ENCODE measurements at regions not wholly inside any gene's neighbourhood (a gene's known extent, or its start where the extent isn't known, plus 50 kb on each side); places are given as distances from the start of the nearest gene placed in this dataset.

- TF ChIP-seq EZH2 (IDR thresholded peaks at IDR 0.05; ENCODE audit: borderline replicate concordance, insufficient read depth, low read depth, low read length, poor library complexity, severe bottlenecking) (no peak), CTCF (IDR thresholded peaks at IDR 0.05) (no peak)
- no peak for ATAC-seq (ENCODE audit: low read depth)
- 100% methylated on average over 2 of the region's 11 CpGs for WGBS (ENCODE audit: insufficient coverage)
- H3K4me1 Mint-ChIP-seq: no peaks in the 10 kb centered on the region
- POLR2A ChIA-PET: no interaction called here
- no peak for DNase-seq
- Histone ChIP-seq H3K9me3 (ENCODE audit: control extremely low read depth in 1 of 3, control insufficient read depth in 2 of 3, insufficient read depth in 1 of 3, low read length in 2 of 3) (peaks cover 1 to 4% (median 3%) of the 10 kb centered on the region in 3 donors), H3K4me3 (ENCODE audit: control extremely low read depth in 1 of 5, extremely low read depth in 1 of 5, insufficient read depth in 1 of 5, low read depth in 2 of 5, low read length in 4 of 5) (no peak overlapping the region), H3K79me2 (ENCODE audit: control insufficient read depth, insufficient read depth, low read length) (no peaks in the 10 kb centered on the region), H3K36me3 (replicated peaks in 1 of 2; ENCODE audit: control extremely low read depth in 1 of 2, control insufficient read depth in 1 of 2, extremely low read depth in 1 of 2, insufficient read depth in 2 of 2, low read length in 1 of 2) (no peaks in the 10 kb centered on the region), H3K4me1 (ENCODE audit: control insufficient read depth in 2 of 2, insufficient read depth in 2 of 2, low read length in 2 of 2) (no peaks in the 10 kb centered on the region), H2AFZ (ENCODE audit: insufficient read depth, low read depth, low read length, poor library complexity, severe bottlenecking) (no peak overlapping the region), H3K27me3 (replicated peaks in 1 of 4; ENCODE audit: control extremely low read depth in 1 of 4, control insufficient read depth in 3 of 4, insufficient read depth in 4 of 4, low read length in 3 of 4) (no peaks in the 10 kb centered on the region), H3K9ac (ENCODE audit: low read length) (no peak overlapping the region), H4K20me1 (ENCODE audit: control insufficient read depth, insufficient read depth, low read length, poor library complexity, severe bottlenecking) (no peaks in the 10 kb centered on the region), H3K27ac (ENCODE audit: low read length in 2 of 2) (no peak overlapping the region), H3K4me2 (replicated peaks; ENCODE audit: low read depth, low read length, poor library complexity, severe bottlenecking) (no peak overlapping the region)
- no peak overlapping the region for H3K27ac Mint-ChIP-seq
- no peaks in the 10 kb centered on the region for H3K27me3 Mint-ChIP-seq
- H3K4me3 Mint-ChIP-seq: no peak overlapping the region
- intact Hi-C loops (cut with micrococcal nuclease): no loop called here
- CTCF ChIA-PET: no interaction called here
- peaks cover 10% of the 10 kb centered on the region for H3K9me3 Mint-ChIP-seq (ENCODE audit: insufficient read depth)
Observed at GRCh38 chr13:81821259-81821658, 1480.3 kb upstream of the SPRY2 start.

DNA sequence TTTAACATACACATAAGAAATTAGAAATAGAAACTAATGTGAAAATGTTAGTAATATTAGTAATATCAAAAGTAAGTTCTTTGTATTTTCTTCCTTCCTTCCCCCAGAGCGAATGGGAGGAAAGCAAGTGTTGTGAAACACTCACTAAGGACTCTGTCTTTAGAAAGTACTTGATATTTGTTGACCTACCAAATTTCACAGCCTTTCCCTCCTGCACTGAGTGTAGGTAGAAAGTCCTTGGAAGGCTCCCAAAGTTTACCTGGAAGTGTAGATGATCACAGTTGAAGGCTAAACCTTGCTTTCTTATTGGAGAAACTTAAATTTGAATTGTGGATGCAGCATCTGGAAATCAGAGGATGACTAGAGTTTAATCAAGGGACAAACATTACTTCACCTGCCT is 1459.5 kb upstream of the SPRY2 start:
- ChIA-PET POLR2A (no interaction called here), CTCF (no interaction called here)
- Histone ChIP-seq H3K4me1 (ENCODE audit: control insufficient read depth in 2 of 2, insufficient read depth in 2 of 2, low read length in 2 of 2) (no peaks in the 10 kb centered on the region), H3K4me3 (ENCODE audit: control extremely low read depth in 1 of 5, extremely low read depth in 1 of 5, insufficient read depth in 1 of 5, low read depth in 2 of 5, low read length in 4 of 5) (no peak overlapping the region), H3K36me3 (replicated peaks in 1 of 2; ENCODE audit: control extremely low read depth in 1 of 2, control insufficient read depth in 1 of 2, extremely low read depth in 1 of 2, insufficient read depth in 2 of 2, low read length in 1 of 2) (no peaks in the 10 kb centered on the region), H3K4me2 (replicated peaks; ENCODE audit: low read depth, low read length, poor library complexity, severe bottlenecking) (no peak overlapping the region), H3K79me2 (ENCODE audit: control insufficient read depth, insufficient read depth, low read length) (no peaks in the 10 kb centered on the region), H3K27ac (ENCODE audit: low read length in 2 of 2) (no peak overlapping the region), H2AFZ (ENCODE audit: insufficient read depth, low read depth, low read length, poor library complexity, severe bottlenecking) (no peak overlapping the region), H4K20me1 (ENCODE audit: control insufficient read depth, insufficient read depth, low read length, poor library complexity, severe bottlenecking) (no peaks in the 10 kb centered on the region), H3K9ac (ENCODE audit: low read length) (no peak overlapping the region), H3K27me3 (replicated peaks in 1 of 4; ENCODE audit: control extremely low read depth in 1 of 4, control insufficient read depth in 3 of 4, insufficient read depth in 4 of 4, low read length in 3 of 4) (no peaks in the 10 kb centered on the region), H3K9me3 (ENCODE audit: control extremely low read depth in 1 of 3, control insufficient read depth in 2 of 3, insufficient read depth in 1 of 3, low read length in 2 of 3) (no peaks in the 10 kb centered on the region)
- no CpG with 5 or more reads among the region's 1 CpG for WGBS (ENCODE audit: insufficient coverage)
- intact Hi-C loops (cut with micrococcal nuclease): no loop called here
- TF ChIP-seq EZH2 (IDR thresholded peaks at IDR 0.05; ENCODE audit: borderline replicate concordance, insufficient read depth, low read depth, low read length, poor library complexity, severe bottlenecking) (no peak), CTCF (IDR thresholded peaks at IDR 0.05) (no peak)
- H3K9me3 Mint-ChIP-seq (ENCODE audit: insufficient read depth): peaks cover 2% of the 10 kb centered on the region
- no peaks in the 10 kb centered on the region for H3K27me3 Mint-ChIP-seq
- H3K4me3 Mint-ChIP-seq: no peak overlapping the region
- no peaks in the 10 kb centered on the region for H3K4me1 Mint-ChIP-seq
- DNase-seq (no peak), ATAC-seq (ENCODE audit: low read depth) (no peak)
- no peak overlapping the region for H3K27ac Mint-ChIP-seq
